ENCODE measurements at regions not wholly inside any gene's neighbourhood (a gene's known extent, or its start where the extent isn't known, plus 50 kb on each side); places are given as distances from the start of the nearest gene placed in this dataset.

GRCh38 chr17:34781571-34782108, 179.6 kb downstream of the CCT6B start:
- Histone ChIP-seq H3K18ac (ENCODE audit: low read length) (no peak overlapping the region), H3K27me3 (ENCODE audit: insufficient read depth, low read length) (no peaks in the 10 kb centered on the region), H2BK120ac (ENCODE audit: insufficient read depth, low read length, poor library complexity) (no peak overlapping the region), H3K4me2 (ENCODE audit: low read length) (no peak overlapping the region), H3K79me1 (ENCODE audit: low read length) (no peaks in the 10 kb centered on the region), H4K8ac (ENCODE audit: low read depth, low read length) (no peak overlapping the region), H3K79me2 (ENCODE audit: control insufficient read depth, insufficient read depth, low read length, poor library complexity) (no peaks in the 10 kb centered on the region), H3K14ac (ENCODE audit: low read length) (no peak overlapping the region), H4K91ac (ENCODE audit: low read depth, low read length) (no peak overlapping the region), H3K4me3 (ENCODE audit: low read depth, low read length) (no peak overlapping the region), H3K4ac (ENCODE audit: low read depth, low read length) (no peak overlapping the region), H2AK5ac (ENCODE audit: low read length) (no peak overlapping the region), H3K36me3 (ENCODE audit: control insufficient read depth in 1 of 2, insufficient read depth in 2 of 2, low read length in 2 of 2) (no peaks in the 10 kb centered on the region), H3K4me1 (ENCODE audit: control insufficient read depth in 1 of 2, insufficient read depth in 2 of 2, low read length in 2 of 2) (no peaks in the 10 kb centered on the region), H3K9me3 (ENCODE audit: insufficient read depth, low read depth, low read length) (peaks cover 15% of the 10 kb centered on the region), H2AFZ (ENCODE audit: insufficient read depth, low read length, poor library complexity) (no peak overlapping the region), H3K23ac (ENCODE audit: low read length) (no peak overlapping the region), H4K12ac (ENCODE audit: low read depth, low read length) (no peak overlapping the region), H3K9ac (ENCODE audit: low read length) (no peak overlapping the region), H2BK5ac (ENCODE audit: low read depth, low read length, poor library complexity) (no peak overlapping the region), H3K27ac (ENCODE audit: low read depth, low read length) (no peak overlapping the region), H2BK12ac (ENCODE audit: low read length) (no peak overlapping the region)
- no CpG with 5 or more reads among the region's 12 CpGs for WGBS (ENCODE audit: extremely low coverage, insufficient coverage, insufficient read length)
- DNase-seq, result peak in 1 of 2 donors; percentile 4

GRCh38 chr17:34781071-34781470, 180.2 kb downstream of the CCT6B start:
- H3K79me2 ChIP-seq (ENCODE audit: control insufficient read depth, insufficient read depth, low read length, poor library complexity), result no peaks in the 10 kb centered on the region
- H2BK5ac ChIP-seq (ENCODE audit: low read depth, low read length, poor library complexity), result no peak overlapping the region
- no peak overlapping the region for H4K91ac ChIP-seq (ENCODE audit: low read depth, low read length)
- no peak overlapping the region for H3K23ac ChIP-seq (ENCODE audit: low read length)
- no peak overlapping the region for H2BK12ac ChIP-seq (ENCODE audit: low read length)
- no peaks in the 10 kb centered on the region for H3K27me3 ChIP-seq (ENCODE audit: insufficient read depth, low read length)
- H3K79me1 ChIP-seq (ENCODE audit: low read length), result no peaks in the 10 kb centered on the region
- no peak overlapping the region for H3K18ac ChIP-seq (ENCODE audit: low read length)
- H3K4me2 ChIP-seq (ENCODE audit: low read length), result no peak overlapping the region
- no peak for DNase-seq
- H3K9ac ChIP-seq (ENCODE audit: low read length), result no peak overlapping the region
- peaks cover 15% of the 10 kb centered on the region for H3K9me3 ChIP-seq (ENCODE audit: insufficient read depth, low read depth, low read length)
- no peaks in the 10 kb centered on the region for H3K4me1 ChIP-seq (ENCODE audit: control insufficient read depth in 1 of 2, insufficient read depth in 2 of 2, low read length in 2 of 2)
- no peak overlapping the region for H2BK120ac ChIP-seq (ENCODE audit: insufficient read depth, low read length, poor library complexity)
- no peak overlapping the region for H3K27ac ChIP-seq (ENCODE audit: low read depth, low read length)
- no peak overlapping the region for H2AK5ac ChIP-seq (ENCODE audit: low read length)
- no peak overlapping the region for H3K4ac ChIP-seq (ENCODE audit: low read depth, low read length)
- no peak overlapping the region for H3K4me3 ChIP-seq (ENCODE audit: low read depth, low read length)
- H3K14ac ChIP-seq (ENCODE audit: low read length), result no peak overlapping the region
- H2AFZ ChIP-seq (ENCODE audit: insufficient read depth, low read length, poor library complexity), result no peak overlapping the region
- no peak overlapping the region for H4K12ac ChIP-seq (ENCODE audit: low read depth, low read length)
- no peak overlapping the region for H4K8ac ChIP-seq (ENCODE audit: low read depth, low read length)
- H3K36me3 ChIP-seq (ENCODE audit: control insufficient read depth in 1 of 2, insufficient read depth in 2 of 2, low read length in 2 of 2), result no peaks in the 10 kb centered on the region
- WGBS (ENCODE audit: extremely low coverage, insufficient coverage, insufficient read length), result no CpG with 5 or more reads among the region's 3 CpGs

- H2BK120ac ChIP-seq (ENCODE audit: insufficient read depth, low read length, poor library complexity), result no peak overlapping the region
- H3K79me2 ChIP-seq (ENCODE audit: control insufficient read depth, insufficient read depth, low read length, poor library complexity), result no peaks in the 10 kb centered on the region
- no peak overlapping the region for H3K9ac ChIP-seq (ENCODE audit: low read length)
- DNase-seq, result no peak
- H3K27ac ChIP-seq (ENCODE audit: low read depth, low read length), result no peak overlapping the region
- no peak overlapping the region for H2BK5ac ChIP-seq (ENCODE audit: low read depth, low read length, poor library complexity)
- no peak overlapping the region for H3K23ac ChIP-seq (ENCODE audit: low read length)
- no peaks in the 10 kb centered on the region for H3K27me3 ChIP-seq (ENCODE audit: insufficient read depth, low read length)
- no peak overlapping the region for H2BK12ac ChIP-seq (ENCODE audit: low read length)
- no peak overlapping the region for H3K18ac ChIP-seq (ENCODE audit: low read length)
- no peak overlapping the region for H3K14ac ChIP-seq (ENCODE audit: low read length)
- H3K4me3 ChIP-seq (ENCODE audit: low read depth, low read length), result no peak overlapping the region
- no peaks in the 10 kb centered on the region for H3K36me3 ChIP-seq (ENCODE audit: control insufficient read depth in 1 of 2, insufficient read depth in 2 of 2, low read length in 2 of 2)
- H4K12ac ChIP-seq (ENCODE audit: low read depth, low read length), result no peak overlapping the region
- H2AK5ac ChIP-seq (ENCODE audit: low read length), result no peak overlapping the region
- H3K4me2 ChIP-seq (ENCODE audit: low read length), result no peak overlapping the region
- H3K9me3 ChIP-seq (ENCODE audit: insufficient read depth, low read depth, low read length), result peaks cover 15% of the 10 kb centered on the region
- no peak overlapping the region for H4K8ac ChIP-seq (ENCODE audit: low read depth, low read length)
- H4K91ac ChIP-seq (ENCODE audit: low read depth, low read length), result no peak overlapping the region
- H3K4ac ChIP-seq (ENCODE audit: low read depth, low read length), result no peak overlapping the region
- no peaks in the 10 kb centered on the region for H3K4me1 ChIP-seq (ENCODE audit: control insufficient read depth in 1 of 2, insufficient read depth in 2 of 2, low read length in 2 of 2)
- no CpG with 5 or more reads among the region's 3 CpGs for WGBS (ENCODE audit: extremely low coverage, insufficient coverage, insufficient read length)
- no peaks in the 10 kb centered on the region for H3K79me1 ChIP-seq (ENCODE audit: low read length)
- H2AFZ ChIP-seq (ENCODE audit: insufficient read depth, low read length, poor library complexity), result no peak overlapping the region
Observed at GRCh38 chr17:34780438-34780837, 180.8 kb downstream of the CCT6B start.

- Histone ChIP-seq H3K9ac (ENCODE audit: low read length) (no peak overlapping the region), H3K36me3 (ENCODE audit: control insufficient read depth in 1 of 2, insufficient read depth in 2 of 2, low read length in 2 of 2) (no peaks in the 10 kb centered on the region), H3K4ac (ENCODE audit: low read depth, low read length) (no peak overlapping the region), H2AK5ac (ENCODE audit: low read length) (no peak overlapping the region), H3K14ac (ENCODE audit: low read length) (no peak overlapping the region), H3K79me2 (ENCODE audit: control insufficient read depth, insufficient read depth, low read length, poor library complexity) (no peaks in the 10 kb centered on the region), H2BK5ac (ENCODE audit: low read depth, low read length, poor library complexity) (no peak overlapping the region), H4K12ac (ENCODE audit: low read depth, low read length) (no peak overlapping the region), H3K27me3 (ENCODE audit: insufficient read depth, low read length) (no peaks in the 10 kb centered on the region), H3K4me2 (ENCODE audit: low read length) (no peak overlapping the region), H2BK12ac (ENCODE audit: low read length) (no peak overlapping the region), H4K8ac (ENCODE audit: low read depth, low read length) (no peak overlapping the region), H4K91ac (ENCODE audit: low read depth, low read length) (no peak overlapping the region), H3K27ac (ENCODE audit: low read depth, low read length) (no peak overlapping the region), H3K18ac (ENCODE audit: low read length) (no peak overlapping the region), H3K9me3 (ENCODE audit: insufficient read depth, low read depth, low read length) (peaks cover 11% of the 10 kb centered on the region), H3K23ac (ENCODE audit: low read length) (no peak overlapping the region), H2AFZ (ENCODE audit: insufficient read depth, low read length, poor library complexity) (no peak overlapping the region), H2BK120ac (ENCODE audit: insufficient read depth, low read length, poor library complexity) (no peak overlapping the region), H3K4me1 (ENCODE audit: control insufficient read depth in 1 of 2, insufficient read depth in 2 of 2, low read length in 2 of 2) (no peaks in the 10 kb centered on the region), H3K4me3 (ENCODE audit: low read depth, low read length) (no peak overlapping the region), H3K79me1 (ENCODE audit: low read length) (no peaks in the 10 kb centered on the region)
- no CpG with 5 or more reads among the region's 17 CpGs for WGBS (ENCODE audit: extremely low coverage, insufficient coverage, insufficient read length)
- DNase-seq, result no peak
Observed at GRCh38 chr17:34776456-34777443, 184.5 kb downstream of the CCT6B start.

Data from trophoblast cell (in vitro differentiated cells and primary cell).